ENCODE measurements at regions not wholly inside any gene's neighbourhood (a gene's known extent, or its start where the extent isn't known, plus 50 kb on each side); places are given as distances from the start of the nearest gene placed in this dataset.

DNA sequence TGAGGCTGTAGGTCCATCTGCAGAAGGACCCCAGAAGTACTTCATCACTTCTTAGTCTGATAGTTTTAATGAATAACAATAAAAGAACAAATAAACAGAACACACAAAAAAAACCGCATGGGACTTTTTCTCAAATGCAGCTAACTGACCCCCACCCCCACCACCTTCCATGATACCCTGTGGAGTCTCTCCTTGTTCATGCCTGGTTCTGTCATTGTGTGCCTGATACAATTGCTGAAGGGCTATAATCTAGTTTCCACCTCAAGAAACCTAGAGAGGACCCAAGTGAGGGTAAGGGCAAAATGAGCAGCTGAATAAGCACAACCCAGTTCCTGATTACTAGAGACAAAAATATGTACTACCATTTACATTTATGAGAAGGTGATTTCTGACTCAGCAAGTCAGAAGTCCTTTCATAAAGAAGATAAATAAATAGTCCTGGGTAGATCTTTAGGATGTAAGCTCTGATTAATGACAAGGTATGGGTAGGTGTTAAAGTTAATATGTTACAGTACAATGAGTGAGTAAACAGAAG, 155.1 kb downstream of the TMA16 start (continued):
- TF ChIP-seq CTCF (IDR thresholded peaks at IDR 0.05; ENCODE audit: control extremely low read depth in 1 of 3, insufficient read depth in 1 of 3, low read depth in 1 of 3, low read length in 3 of 3) = no peak
- TF ChIP-seq KDM1A (IDR thresholded peaks at IDR 0.05; ENCODE audit: borderline replicate concordance, low read length) = no peak
- no peak for TF ChIP-seq CREB1 (IDR thresholded peaks at IDR 0.05)
- no peak for TF ChIP-seq EGR1 (IDR thresholded peaks at IDR 0.05; ENCODE audit: borderline replicate concordance, low read depth, low read length)
- no peak for TF ChIP-seq CHD2 (IDR thresholded peaks at IDR 0.05; ENCODE audit: low read length)
- TF ChIP-seq SAP30 (IDR thresholded peaks at IDR 0.05; ENCODE audit: insufficient read depth, insufficient replicate concordance, low read length) = no peak
- no peak for TF ChIP-seq POLR2AphosphoS5 (IDR thresholded peaks at IDR 0.05; ENCODE audit: low read depth, low read length)
- no peak for TF ChIP-seq BCL11A (IDR thresholded peaks at IDR 0.05; ENCODE audit: low read depth in 2 of 2, low read length in 2 of 2)

Data from H1 (cell line).